Chondrocyte (in vitro differentiated cells): ENCODE measurements at regions not wholly inside any gene's neighbourhood (a gene's known extent, or its start where the extent isn't known, plus 50 kb on each side); places are given as distances from the start of the nearest gene placed in this dataset.

Experiments used
- DNase-seq: peaks from one replicate; pipeline ENCODE4 v3.0.0; 2021; ENCODE audit warnings: mixed read lengths, low spot score
- H3K27ac Mint-ChIP-seq: one replicate; pipeline ENCODE4 v1.8.0; 2021; ENCODE audit warnings: mild to moderate bottlenecking, moderate library complexity, mixed read lengths; ENCODE audit not compliant: unreplicated experiment
- H3K27me3 Mint-ChIP-seq: 2 replicates; pipeline ENCODE4 v1.8.0; 2021; ENCODE audit warnings: low read depth, mixed read lengths
- H3K36me3 Mint-ChIP-seq: 2 replicates; pipeline ENCODE4 v1.8.0; 2021; ENCODE audit warnings: low read depth, mixed read lengths
- H3K4me1 Mint-ChIP-seq: 2 replicates; pipeline ENCODE4 v1.8.0; 2021; ENCODE audit warnings: low read depth, mild to moderate bottlenecking, mixed read lengths
- H3K4me3 Mint-ChIP-seq: one replicate; pipeline ENCODE4 v1.8.0; 2021; ENCODE audit warnings: mild to moderate bottlenecking, moderate library complexity, mixed read lengths; ENCODE audit not compliant: unreplicated experiment
- H3K9me3 Mint-ChIP-seq: 2 replicates; pipeline ENCODE4 v1.8.0; 2021; ENCODE audit warnings: low read depth, mixed read lengths
- CTCF ChIP-seq: fragments of 200-600 bp; sonication (generic); IDR thresholded peaks from 2 replicates; pipeline ENCODE4 v1.5.0; 2021; ENCODE audit warnings: antibody characterized with exemption, mild to moderate bottlenecking, moderate library complexity

GRCh38 chr6:114577109-114577508 lies 234.3 kb upstream of the HS3ST5 start:
- H3K27ac Mint-ChIP-seq, result no peak overlapping the region
- H3K4me1 Mint-ChIP-seq, result no peaks in the 10 kb centered on the region
- H3K9me3 Mint-ChIP-seq, result peaks cover 6% of the 10 kb centered on the region
- no peaks in the 10 kb centered on the region for H3K27me3 Mint-ChIP-seq
- no peak overlapping the region for H3K4me3 Mint-ChIP-seq
- no peak for TF ChIP-seq CTCF
- no peaks in the 10 kb centered on the region for H3K36me3 Mint-ChIP-seq
- no peak for DNase-seq

DNA sequence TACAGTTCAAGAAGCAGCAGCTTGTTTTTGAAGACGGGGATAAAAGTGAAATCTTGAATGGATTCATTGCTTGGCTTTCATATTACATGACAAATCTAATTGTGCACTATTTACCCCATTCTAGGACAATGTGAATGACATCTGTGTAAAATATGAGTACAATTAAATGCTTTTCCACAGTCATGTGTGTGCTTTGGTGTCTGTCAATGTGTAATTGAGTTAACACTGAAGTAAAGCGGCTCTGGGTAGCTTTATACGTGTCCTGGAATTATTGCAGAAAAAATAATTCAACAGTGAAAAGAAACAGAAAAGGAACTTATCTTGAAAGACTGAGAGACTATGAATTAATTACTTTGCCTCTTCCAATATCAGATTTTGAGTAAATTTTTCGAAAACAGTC lies 233.5 kb upstream of the HS3ST5 start:
- Mint-ChIP-seq H3K36me3 (no peaks in the 10 kb centered on the region), H3K4me1 (no peaks in the 10 kb centered on the region), H3K27ac (no peak overlapping the region), H3K27me3 (no peaks in the 10 kb centered on the region), H3K9me3 (no peaks in the 10 kb centered on the region), H3K4me3 (no peak overlapping the region)
- TF ChIP-seq CTCF, result no peak
- no peak for DNase-seq

- DNase-seq, result no peak
- H3K27me3 Mint-ChIP-seq, result no peaks in the 10 kb centered on the region
- no peak overlapping the region for H3K27ac Mint-ChIP-seq
- no peaks in the 10 kb centered on the region for H3K36me3 Mint-ChIP-seq
- peaks cover 3% of the 10 kb centered on the region for H3K9me3 Mint-ChIP-seq
- no peak for TF ChIP-seq CTCF
- no peak overlapping the region for H3K4me3 Mint-ChIP-seq
- H3K4me1 Mint-ChIP-seq, result no peaks in the 10 kb centered on the region
Measured at GRCh38 chr6:114569669-114570068, 226.8 kb upstream of the HS3ST5 start.

DNA sequence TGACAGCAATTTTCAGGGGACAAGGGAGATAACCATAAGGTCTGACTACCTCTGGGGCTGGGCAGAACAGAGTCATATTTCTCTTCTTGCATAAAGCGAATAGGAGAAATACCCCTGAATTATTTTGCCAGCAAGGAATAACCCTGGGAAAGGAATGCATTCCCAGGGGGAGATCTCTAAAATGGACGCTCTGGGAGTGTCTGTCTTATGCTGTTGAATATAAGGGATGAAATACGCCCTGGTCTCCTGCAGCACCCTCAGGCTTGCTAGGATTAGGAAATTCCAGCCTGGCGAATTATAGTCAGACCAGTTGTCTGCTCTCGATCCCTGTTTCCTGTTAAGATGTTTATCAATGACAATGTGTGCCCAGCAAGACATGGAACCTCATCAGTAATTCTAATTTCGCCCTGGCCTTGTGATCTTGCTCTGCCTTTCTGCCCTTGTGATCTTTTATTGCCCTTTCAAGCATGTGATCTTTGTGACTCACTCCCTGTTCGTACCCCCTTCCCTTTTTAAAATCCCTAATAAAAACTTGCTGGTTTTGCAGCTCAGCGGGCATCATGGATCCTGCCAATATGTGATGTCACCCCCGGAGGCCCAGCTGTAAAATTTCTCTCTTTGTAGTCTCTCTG lies 221.6 kb upstream of the HS3ST5 start:
- DNase-seq, result no peak
- Mint-ChIP-seq H3K27me3 (no peaks in the 10 kb centered on the region), H3K9me3 (peaks cover 16% of the 10 kb centered on the region), H3K36me3 (no peaks in the 10 kb centered on the region), H3K4me1 (no peaks in the 10 kb centered on the region), H3K27ac (no peak overlapping the region), H3K4me3 (no peak overlapping the region)
- TF ChIP-seq CTCF, result no peak

DNA sequence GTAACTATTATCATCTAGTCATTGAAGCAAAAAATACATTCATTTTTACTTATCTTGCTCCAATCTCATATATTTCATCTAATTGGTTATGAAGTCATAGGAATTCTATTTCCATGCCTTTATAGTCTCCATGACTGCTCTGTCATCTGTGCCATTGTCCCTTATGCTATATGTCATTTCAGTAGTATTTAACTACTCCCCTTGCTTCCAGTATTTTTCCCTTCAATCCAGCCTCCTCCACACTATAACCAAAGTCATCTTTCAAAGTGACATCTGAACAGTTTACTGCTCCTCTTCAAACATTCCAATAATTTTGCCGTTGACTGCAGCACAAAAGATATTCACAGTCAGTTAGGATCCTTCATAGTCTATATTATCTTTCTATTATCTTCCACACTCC lies 216.6 kb upstream of the HS3ST5 start:
- no peak overlapping the region for H3K27ac Mint-ChIP-seq
- no peaks in the 10 kb centered on the region for H3K4me1 Mint-ChIP-seq
- DNase-seq, result no peak
- no peaks in the 10 kb centered on the region for H3K27me3 Mint-ChIP-seq
- peaks cover 18% of the 10 kb centered on the region for H3K9me3 Mint-ChIP-seq
- TF ChIP-seq CTCF, result no peak
- no peaks in the 10 kb centered on the region for H3K36me3 Mint-ChIP-seq
- H3K4me3 Mint-ChIP-seq, result no peak overlapping the region
